UCSD-AML1 (cell line): ENCODE measurements at regions not wholly inside any gene's neighbourhood (a gene's known extent, or its start where the extent isn't known, plus 50 kb on each side); places are given as distances from the start of the nearest gene placed in this dataset.

Source experiments
- DNase-seq: peaks from one replicate; lab custom pipeline; 2025; ENCODE audit not compliant: unreplicated experiment; lab: John Stamatoyannopoulos, UW

GRCh38 chr2:206368484-206368883, 74.8 kb upstream of the ADAM23 start:
- DNase-seq, result no peak

GRCh38 chr2:206368933-206369569, 74.3 kb upstream of the ADAM23 start:
- DNase-seq, result no peak

- no peak for DNase-seq
Measured at GRCh38 chr2:206375956-206376355, 67.4 kb upstream of the ADAM23 start.

- no peak for DNase-seq
Measured at GRCh38 chr2:206378835-206379234, 64.5 kb upstream of the ADAM23 start.

GRCh38 chr2:206379266-206379665, 64.1 kb upstream of the ADAM23 start:
- DNase-seq, result no peak

- DNase-seq, result no peak
Measured at GRCh38 chr2:206379886-206380285, 63.4 kb upstream of the ADAM23 start.

- no peak for DNase-seq
Measured at GRCh38 chr2:206381881-206382280, 61.5 kb upstream of the ADAM23 start.

- no peak for DNase-seq
Measured at GRCh38 chr2:206383669-206384068, 59.7 kb upstream of the ADAM23 start.

- no peak for DNase-seq
Measured at GRCh38 chr2:206387808-206388207, 55.5 kb upstream of the ADAM23 start.

- no peak for DNase-seq
Measured at GRCh38 chr2:206388698-206389097, 54.6 kb upstream of the ADAM23 start.

GRCh38 chr2:206389164-206389563, 54.2 kb upstream of the ADAM23 start:
- DNase-seq, result no peak

- DNase-seq, result no peak
Measured at GRCh38 chr2:206390181-206390580, 53.2 kb upstream of the ADAM23 start.

GRCh38 chr2:206392118-206392517, 51.2 kb upstream of the ADAM23 start:
- DNase-seq, result peak; percentile 12
